ENCODE measurements at regions not wholly inside any gene's neighbourhood (a gene's known extent, or its start where the extent isn't known, plus 50 kb on each side); places are given as distances from the start of the nearest gene placed in this dataset.

GRCh38 chr5:110865400-110866094, 126.7 kb downstream of the SLC25A46 start:
- H3K4me3 ChIP-seq, result no peak overlapping the region
- intact Hi-C loops (cut with DNase I), result no loop called here
- TF ChIP-seq POLR2A (IDR thresholded peaks at IDR 0.05), result no peak
- TF ChIP-seq, protein P1, sequence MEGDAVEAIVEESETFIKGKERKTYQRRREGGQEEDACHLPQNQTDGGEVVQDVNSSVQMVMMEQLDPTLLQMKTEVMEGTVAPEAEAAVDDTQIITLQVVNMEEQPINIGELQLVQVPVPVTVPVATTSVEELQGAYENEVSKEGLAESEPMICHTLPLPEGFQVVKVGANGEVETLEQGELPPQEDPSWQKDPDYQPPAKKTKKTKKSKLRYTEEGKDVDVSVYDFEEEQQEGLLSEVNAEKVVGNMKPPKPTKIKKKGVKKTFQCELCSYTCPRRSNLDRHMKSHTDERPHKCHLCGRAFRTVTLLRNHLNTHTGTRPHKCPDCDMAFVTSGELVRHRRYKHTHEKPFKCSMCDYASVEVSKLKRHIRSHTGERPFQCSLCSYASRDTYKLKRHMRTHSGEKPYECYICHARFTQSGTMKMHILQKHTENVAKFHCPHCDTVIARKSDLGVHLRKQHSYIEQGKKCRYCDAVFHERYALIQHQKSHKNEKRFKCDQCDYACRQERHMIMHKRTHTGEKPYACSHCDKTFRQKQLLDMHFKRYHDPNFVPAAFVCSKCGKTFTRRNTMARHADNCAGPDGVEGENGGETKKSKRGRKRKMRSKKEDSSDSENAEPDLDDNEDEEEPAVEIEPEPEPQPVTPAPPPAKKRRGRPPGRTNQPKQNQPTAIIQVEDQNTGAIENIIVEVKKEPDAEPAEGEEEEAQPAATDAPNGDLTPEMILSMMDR (IDR thresholded peaks at IDR 0.05), result no peak
- TF ChIP-seq POLR2AphosphoS5 (IDR thresholded peaks at IDR 0.05; ENCODE audit: insufficient read depth in 1 of 2, low read depth in 1 of 2), result no peak
- H3K27ac ChIP-seq, result no peak overlapping the region
- no peaks in the 10 kb centered on the region for H3K4me1 ChIP-seq
- no peaks in the 10 kb centered on the region for H3K36me3 ChIP-seq
- no peaks in the 10 kb centered on the region for H3K27me3 ChIP-seq
- no peaks in the 10 kb centered on the region for H3K9me3 ChIP-seq
- no peak for DNase-seq (ENCODE audit: extremely low spot score in 2 of 2)

DNA sequence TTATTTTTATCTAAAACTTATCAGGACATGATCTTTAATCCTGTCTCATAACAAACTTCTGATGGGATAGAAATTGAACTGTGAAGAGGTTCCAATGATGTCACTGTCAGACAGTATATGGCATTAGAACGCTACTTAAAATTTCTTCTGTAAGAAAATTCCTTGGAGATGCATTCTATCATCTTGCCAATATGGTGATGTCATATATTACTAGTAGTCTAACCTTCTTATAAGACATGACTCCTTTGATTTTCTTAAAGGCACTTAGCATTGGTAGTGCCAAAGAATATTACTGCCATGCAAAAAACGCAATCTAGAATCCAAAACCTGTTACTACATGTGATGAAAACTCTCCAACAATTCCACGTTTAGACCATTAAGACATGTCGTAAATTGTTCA, 131.1 kb downstream of the SLC25A46 start:
- H3K4me1 ChIP-seq, result no peaks in the 10 kb centered on the region
- TF ChIP-seq, protein P1 (IDR thresholded peaks at IDR 0.05), result no peak
- TF ChIP-seq POLR2A (IDR thresholded peaks at IDR 0.05), result no peak
- TF ChIP-seq POLR2AphosphoS5 (IDR thresholded peaks at IDR 0.05; ENCODE audit: insufficient read depth in 1 of 2, low read depth in 1 of 2), result no peak
- no peaks in the 10 kb centered on the region for H3K36me3 ChIP-seq
- H3K9me3 ChIP-seq, result no peaks in the 10 kb centered on the region
- no peaks in the 10 kb centered on the region for H3K27me3 ChIP-seq
- no peak overlapping the region for H3K27ac ChIP-seq
- intact Hi-C loops (cut with DNase I), result no loop called here
- DNase-seq (ENCODE audit: extremely low spot score in 2 of 2), result no peak
- no peak overlapping the region for H3K4me3 ChIP-seq

DNA sequence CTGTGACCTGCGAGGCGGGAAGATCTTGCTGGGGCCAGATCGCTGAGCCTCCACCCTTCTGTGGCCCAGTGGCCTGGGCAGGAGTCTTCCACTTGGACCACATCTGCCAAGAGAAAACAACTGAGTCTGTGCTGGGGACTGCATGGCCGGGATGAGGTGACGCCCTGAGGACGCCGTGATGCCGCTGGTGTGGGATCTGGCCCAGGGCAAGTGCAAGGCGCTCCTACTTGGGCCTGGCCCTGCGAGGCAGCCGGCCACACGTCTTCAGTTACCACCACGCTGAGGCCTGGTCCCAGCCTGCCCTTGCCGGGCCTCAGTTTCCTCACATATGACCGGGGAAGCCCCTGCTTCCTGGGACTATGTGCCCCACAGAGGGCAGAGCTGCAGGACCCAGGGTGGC, 133.4 kb downstream of the SLC25A46 start:
- TF ChIP-seq POLR2A (IDR thresholded peaks at IDR 0.05) (no peak), POLR2AphosphoS5 (IDR thresholded peaks at IDR 0.05; ENCODE audit: insufficient read depth in 1 of 2, low read depth in 1 of 2) (no peak)
- TF ChIP-seq, protein P1 (IDR thresholded peaks at IDR 0.05), result no peak
- no peaks in the 10 kb centered on the region for H3K4me1 ChIP-seq
- H3K27me3 ChIP-seq, result no peaks in the 10 kb centered on the region
- H3K4me3 ChIP-seq, result no peak overlapping the region
- H3K36me3 ChIP-seq, result no peaks in the 10 kb centered on the region
- no peaks in the 10 kb centered on the region for H3K9me3 ChIP-seq
- H3K27ac ChIP-seq, result no peak overlapping the region
- no peak for DNase-seq (ENCODE audit: extremely low spot score in 2 of 2)
- intact Hi-C loops (cut with DNase I), result no loop called here

DNA sequence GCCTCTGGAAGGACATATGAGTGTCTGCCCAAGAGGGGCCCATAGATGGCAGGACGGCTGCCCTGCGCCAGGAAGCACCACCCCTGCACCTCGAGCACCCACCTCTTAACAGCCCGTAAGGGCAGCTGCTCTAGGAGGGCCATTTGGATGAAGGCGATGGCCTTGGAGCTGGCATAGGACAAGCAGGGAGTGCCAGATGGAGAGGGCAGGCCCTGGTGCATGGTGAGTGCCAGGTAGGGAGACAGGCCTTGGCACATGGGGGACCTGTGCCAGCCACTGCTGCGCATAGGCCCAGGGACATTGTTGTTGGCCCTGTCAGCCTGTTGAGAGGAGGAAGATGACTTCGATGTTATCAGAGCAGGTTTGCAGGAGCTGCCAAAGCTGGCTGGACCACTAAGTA, 134.2 kb downstream of the SLC25A46 start:
- intact Hi-C loops (cut with DNase I), result no loop called here

More for the DNA sequence above, 134.2 kb downstream of the SLC25A46 start:
- TF ChIP-seq, protein P1 (IDR thresholded peaks at IDR 0.05), result no peak
- TF ChIP-seq POLR2AphosphoS5 (IDR thresholded peaks at IDR 0.05; ENCODE audit: insufficient read depth in 1 of 2, low read depth in 1 of 2) (no peak), POLR2A (IDR thresholded peaks at IDR 0.05) (no peak)
- no peaks in the 10 kb centered on the region for H3K36me3 ChIP-seq
- H3K4me1 ChIP-seq, result no peaks in the 10 kb centered on the region
- no peak overlapping the region for H3K4me3 ChIP-seq
- H3K27ac ChIP-seq, result no peak overlapping the region
- H3K9me3 ChIP-seq, result no peaks in the 10 kb centered on the region
- DNase-seq (ENCODE audit: extremely low spot score in 2 of 2), result no peak
- no peaks in the 10 kb centered on the region for H3K27me3 ChIP-seq
